Heart left ventricle (tissue), 16 donors: ENCODE measurements at regions not wholly inside any gene's neighbourhood (a gene's known extent, or its start where the extent isn't known, plus 50 kb on each side); places are given as distances from the start of the nearest gene placed in this dataset.

ENCODE experiments used
- ATAC-seq, 4 donors: fragments of 200-7000 bp; cut with Tn5 transposase; one replicate each; pipeline ENCODE4 v1.9.1; 2020 to 2022; ENCODE audit warnings: moderate library complexity in 4 of 4, mild to moderate bottlenecking in 3 of 4, moderate number of reproducible peaks in 1 of 4
- DNase-seq, 5 donors: peaks; one replicate each; pipeline ENCODE4 v3.0.0-alpha.2; 2020
- H3K27ac ChIP-seq, 12 donors: fragments of 200-600 bp; sonication (generic) in 4 of 12; one replicate each; pipeline versions ENCODE4 v1.5.0 to v1.8.0; 2016 to 2022; ENCODE audit warnings: mild to moderate bottlenecking in 2 of 12
- H3K27me3 ChIP-seq, 9 donors: fragments of 200-600 bp; sonication (generic) in 2 of 9; one replicate each; pipeline versions ENCODE4 v1.5.1 to v1.8.0; 2016 to 2022; ENCODE audit warnings: mild to moderate bottlenecking in 3 of 9
- H3K36me3 ChIP-seq, 9 donors: fragments of 200-600 bp; sonication (generic) in 2 of 9; one replicate each; pipeline versions ENCODE4 v1.5.0 to v1.8.0; 2018 to 2022; ENCODE audit warnings: mild to moderate bottlenecking in 2 of 9
- H3K4me1 ChIP-seq, 12 donors: fragments of 200-600 bp; sonication (generic) in 4 of 12; one replicate each; pipeline versions ENCODE4 v1.5.0 to v1.8.0; 2016 to 2022; ENCODE audit warnings: mild to moderate bottlenecking in 3 of 12
- H3K4me3 ChIP-seq, 12 donors: fragments of 200-600 bp; sonication (generic) in 4 of 12; one replicate each; pipeline versions ENCODE4 v1.5.0 to v1.8.0; 2017 to 2022; ENCODE audit warnings: mild to moderate bottlenecking in 9 of 12, moderate library complexity in 4 of 12
- H3K9me3 ChIP-seq, 12 donors: fragments of 200-600 bp; sonication (generic) in 4 of 12; one replicate each; pipeline versions ENCODE4 v1.5.0 to v1.8.0; 2016 to 2022; ENCODE audit warnings: mild to moderate bottlenecking in 1 of 12
- POLR2A ChIP-seq, 2 donors: fragments of 450-650 bp; IDR thresholded peaks; one replicate each; pipeline ENCODE4 v1.6.1; 2017; ENCODE audit warnings: antibody characterized with exemption in 2 of 2, mild to moderate bottlenecking in 2 of 2, moderate library complexity in 2 of 2
- WGBS, 4 donors: extraction: QIAGEN DNeasy Blood & Tissue Kit in 2 of 4; methylation state at CpG; one replicate each; pipeline versions ENCODE4 v1.1.5 to v1.1.7; 2013 to 2018; 5-methylcytosine and 5-hydroxymethylcytosine counted together
- intact Hi-C, 10 donors: fragments of 100-400 bp; cut with DNase I; formaldehyde crosslinking; loops; one replicate each; pipeline versions ENCODE4 v1.11.1 to v1.14.2; 2022
- TF ChIP-seq, protein P1 (sequence below), 12 donors: fragments of 200-600 bp; sonication (generic) in 4 of 12; IDR thresholded peaks; one replicate each; pipeline versions ENCODE4 v1.5.0 to v1.8.0; 2018 to 2022; ENCODE audit warnings: antibody characterized with exemption in 12 of 12, mild to moderate bottlenecking in 5 of 12
- donor health status: ischemic (EF 13 %, LVEDD 7.1; RV severe dilation, severe dysfunction).
- donor health status: healthy with polysubstance abuse.
- donor health status: DM: no; HTN: yes; CAD: no.
- donor health status: DM: no; HTN: no; CAD: no.
- donor health status: ischemic (EF 25% LVEDD 6.9; RV normal size, moderate dysfunction).
- donor health status: ischemic (EF 25% LVEDD 5.7; RV mildly dilated, moderate dysfunction).
- donor health status: healthy.
- donor health status: DM: yes; HTN: yes; CAD: no.
- donor health status: ischemic (EF 35%, LVEDD 5.7; RV mildly dilated, moderate dysfunction).
- donor health status: nonischemic (EF 11% LVEDD 7.7; RV severe dilation, severe dysfunction).
- donor health status: DM: yes; HTN: yes; CAD: no.
- donor health status: PGD.
- donor health status: ischemic (EF 29% LVEDD 5.4; RV normal size, mild dysfunction).
- donor health status: nonischemic (EF 23%, LVEDD 6.1; RV moderate dilation, normal function).

DNA sequence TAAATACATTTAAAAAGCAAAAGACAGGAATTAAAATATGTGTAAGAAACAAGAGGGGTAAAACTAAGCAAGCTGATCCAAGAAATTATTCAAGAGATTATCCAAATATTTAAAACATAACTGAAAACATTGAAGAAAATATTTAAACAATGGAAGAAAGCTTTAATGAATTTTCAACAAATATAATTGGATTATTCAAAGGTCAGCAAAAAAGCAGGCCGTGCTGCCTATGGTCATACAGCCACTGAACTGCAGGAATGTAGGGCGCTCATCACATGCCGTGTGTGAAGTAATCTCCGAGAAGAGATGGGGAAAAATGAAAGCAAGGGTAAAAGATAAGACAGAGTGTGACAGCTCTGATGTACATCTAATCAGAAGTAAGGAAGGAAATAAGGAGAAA is 1195.4 kb upstream of the EYS start:
- Histone ChIP-seq H3K27me3 (no peaks in the 10 kb centered on the region), H3K4me1 (no peaks in the 10 kb centered on the region), H3K9me3 (peaks cover 0 to 9% (median 0%) of the 10 kb centered on the region in 12 donors), H3K36me3 (no peaks in the 10 kb centered on the region), H3K4me3 (no peak overlapping the region), H3K27ac (no peak overlapping the region)
- ATAC-seq, result no peak
- intact Hi-C loops, result no loop called here
- TF ChIP-seq, protein P1, sequence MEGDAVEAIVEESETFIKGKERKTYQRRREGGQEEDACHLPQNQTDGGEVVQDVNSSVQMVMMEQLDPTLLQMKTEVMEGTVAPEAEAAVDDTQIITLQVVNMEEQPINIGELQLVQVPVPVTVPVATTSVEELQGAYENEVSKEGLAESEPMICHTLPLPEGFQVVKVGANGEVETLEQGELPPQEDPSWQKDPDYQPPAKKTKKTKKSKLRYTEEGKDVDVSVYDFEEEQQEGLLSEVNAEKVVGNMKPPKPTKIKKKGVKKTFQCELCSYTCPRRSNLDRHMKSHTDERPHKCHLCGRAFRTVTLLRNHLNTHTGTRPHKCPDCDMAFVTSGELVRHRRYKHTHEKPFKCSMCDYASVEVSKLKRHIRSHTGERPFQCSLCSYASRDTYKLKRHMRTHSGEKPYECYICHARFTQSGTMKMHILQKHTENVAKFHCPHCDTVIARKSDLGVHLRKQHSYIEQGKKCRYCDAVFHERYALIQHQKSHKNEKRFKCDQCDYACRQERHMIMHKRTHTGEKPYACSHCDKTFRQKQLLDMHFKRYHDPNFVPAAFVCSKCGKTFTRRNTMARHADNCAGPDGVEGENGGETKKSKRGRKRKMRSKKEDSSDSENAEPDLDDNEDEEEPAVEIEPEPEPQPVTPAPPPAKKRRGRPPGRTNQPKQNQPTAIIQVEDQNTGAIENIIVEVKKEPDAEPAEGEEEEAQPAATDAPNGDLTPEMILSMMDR (IDR thresholded peaks at IDR 0.05), result no peak
- TF ChIP-seq POLR2A (IDR thresholded peaks at IDR 0.05), result no peak
- 32 to 55% (median 38%) methylated on average over 4 of the region's 4 CpGs for WGBS, 4 donors
- no peak for DNase-seq

DNA sequence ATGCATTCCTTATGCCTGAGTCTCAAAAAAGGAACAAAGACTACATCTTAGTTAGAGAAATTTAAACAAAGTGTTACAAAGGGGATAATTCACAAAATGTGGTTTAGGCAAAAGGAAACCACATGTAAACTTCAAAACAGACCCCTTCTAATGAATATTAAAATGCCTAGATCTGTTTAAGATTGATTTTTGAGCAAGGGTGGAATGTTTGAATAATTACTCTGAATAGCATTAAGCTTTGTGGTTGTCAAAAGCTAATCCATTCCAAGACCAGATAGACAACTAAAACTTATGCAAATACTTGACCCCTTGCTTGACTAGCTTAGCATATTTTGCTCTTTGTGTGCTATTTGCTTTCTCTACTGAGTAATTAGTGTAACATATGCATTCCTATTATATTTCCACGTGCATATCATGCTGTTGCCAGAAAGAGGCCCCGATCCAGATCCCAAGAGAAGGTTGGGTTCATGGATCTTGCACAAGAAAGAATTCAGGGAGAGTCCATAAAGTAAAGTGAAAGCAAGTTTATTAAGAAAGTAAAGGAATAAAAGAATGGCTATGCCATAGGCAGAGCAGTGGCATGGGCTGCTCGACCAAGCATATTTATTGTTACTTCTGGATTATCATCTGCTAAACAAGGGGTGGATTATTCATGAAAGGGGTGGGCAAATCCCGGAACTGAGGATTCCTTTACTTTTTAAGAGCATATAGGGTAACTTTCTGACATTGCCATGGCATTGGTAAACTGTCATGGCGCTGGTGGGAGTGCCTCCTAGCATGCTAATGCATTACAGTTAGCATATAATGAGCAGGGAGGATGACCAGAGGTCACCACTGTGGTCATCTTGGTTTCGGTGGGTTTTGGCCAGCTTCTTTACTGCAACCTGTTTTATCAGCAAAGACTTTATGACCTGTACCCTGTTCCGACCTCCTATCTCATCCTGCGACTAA is 1193.4 kb upstream of the EYS start:
- no peaks in the 10 kb centered on the region for H3K4me1 ChIP-seq
- WGBS, 4 donors, result 57 to 67% (median 62%) methylated on average over 8 of the region's 8 CpGs
- H3K36me3 ChIP-seq, result no peaks in the 10 kb centered on the region
- intact Hi-C loops, result no loop called here
- H3K27ac ChIP-seq, result no peak overlapping the region
- no peaks in the 10 kb centered on the region for H3K27me3 ChIP-seq
- DNase-seq (no peak), ATAC-seq (no peak)
- no peak overlapping the region for H3K4me3 ChIP-seq
- TF ChIP-seq, protein P1 (IDR thresholded peaks at IDR 0.05), result no peak
- TF ChIP-seq POLR2A (IDR thresholded peaks at IDR 0.05), result no peak
- H3K9me3 ChIP-seq, result peaks cover 0 to 15% (median 0%) of the 10 kb centered on the region in 12 donors

DNA sequence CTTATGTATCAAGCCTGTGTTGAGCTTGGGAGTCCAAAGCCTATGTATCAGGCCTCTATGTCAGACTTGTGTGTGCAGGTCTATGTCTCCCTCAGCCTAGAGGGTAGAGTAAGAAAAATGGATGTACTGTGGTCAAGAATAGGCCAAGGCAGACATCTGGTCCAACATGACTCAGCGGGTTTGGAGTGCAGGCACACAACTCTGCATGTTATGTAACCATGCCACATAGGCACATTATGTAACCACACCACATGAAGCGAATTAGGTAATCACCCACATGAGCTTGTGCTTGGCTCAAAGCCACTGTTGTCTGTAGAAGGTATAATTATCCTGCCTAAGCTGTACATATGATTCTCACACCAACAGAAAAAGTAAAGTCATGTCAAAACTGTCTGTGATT is 1190.5 kb upstream of the EYS start:
- no peak for TF ChIP-seq POLR2A (IDR thresholded peaks at IDR 0.05)
- TF ChIP-seq, protein P1 (IDR thresholded peaks at IDR 0.05), result no peak
- Histone ChIP-seq H3K36me3 (no peaks in the 10 kb centered on the region), H3K4me3 (no peak overlapping the region), H3K27ac (no peak overlapping the region), H3K9me3 (peaks cover 0 to 15% (median 0%) of the 10 kb centered on the region in 12 donors), H3K4me1 (no peaks in the 10 kb centered on the region), H3K27me3 (no peaks in the 10 kb centered on the region)
- DNase-seq, result peak in 1 of 5 donors; percentile 19
- intact Hi-C loops, result no loop called here
- no peak for ATAC-seq
- WGBS, 4 donors, result 76 to 87% (median 77%) methylated on average over 2 of the region's 2 CpGs

DNA sequence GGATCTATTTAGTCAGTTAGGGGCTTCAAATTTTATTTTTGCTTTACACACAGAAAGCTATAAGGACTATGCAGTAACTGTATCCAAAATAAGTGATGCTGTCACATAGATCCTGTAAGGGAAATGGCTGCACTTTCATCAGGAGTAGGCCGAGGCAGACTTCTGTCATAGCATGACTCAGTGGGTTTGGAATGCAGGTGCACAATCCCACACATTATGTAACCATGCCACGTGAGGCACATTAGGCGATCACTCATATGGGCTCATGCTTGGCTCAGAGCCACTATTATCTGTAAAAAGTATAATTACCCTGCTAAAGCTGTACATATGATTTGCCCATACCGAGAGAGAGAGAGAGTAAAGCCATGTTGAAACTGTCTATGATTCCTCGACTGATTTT is 1189.4 kb upstream of the EYS start:
- 77 to 91% (median 82%) methylated on average over 3 to 5 of the region's 5 CpGs for WGBS, 4 donors
- no peaks in the 10 kb centered on the region for H3K27me3 ChIP-seq
- DNase-seq, result no peak

More for the DNA sequence above, 1189.4 kb upstream of the EYS start:
- H3K9me3 ChIP-seq, result peaks cover 0 to 15% (median 0%) of the 10 kb centered on the region in 12 donors
- intact Hi-C loops, result no loop called here
- H3K4me3 ChIP-seq, result no peak overlapping the region
- TF ChIP-seq, protein P1 (IDR thresholded peaks at IDR 0.05), result no peak
- TF ChIP-seq POLR2A (IDR thresholded peaks at IDR 0.05), result no peak
- H3K4me1 ChIP-seq, result no peaks in the 10 kb centered on the region
- no peaks in the 10 kb centered on the region for H3K36me3 ChIP-seq
- H3K27ac ChIP-seq, result no peak overlapping the region
- ATAC-seq, result no peak
